GM12891 (cell line): ENCODE measurements at regions not wholly inside any gene's neighbourhood (a gene's known extent, or its start where the extent isn't known, plus 50 kb on each side); places are given as distances from the start of the nearest gene placed in this dataset.

Source experiments
- DNase-seq: peaks from one replicate; pipeline ENCODE4 v3.0.0; 2011; ENCODE audit warnings: low spot score; ENCODE audit not compliant: insufficient read length
- FAIRE-seq: peaks from 2 replicates; lab custom pipeline; 2011; peaks lifted over from hg19 to GRCh38; lab: Jason Lieb, UNC
- PAX5 ChIP-seq: IDR thresholded peaks from 2 replicates; pipeline ENCODE4 v1.6.1; 2011; ENCODE audit warnings: low read length, moderate library complexity, mild to moderate bottlenecking; ENCODE audit not compliant: insufficient read depth, severe bottlenecking
- POLR2A ChIP-seq: IDR thresholded peaks from 2 replicates; pipeline ENCODE4 v1.6.1; 2011; ENCODE audit warnings: low read depth, low read length, control low read depth
- POLR2AphosphoS5 ChIP-seq: IDR thresholded peaks from 2 replicates; pipeline ENCODE4 v1.6.1; 2011; ENCODE audit warnings: low read depth, low read length, control low read depth
- POU2F2 ChIP-seq: IDR thresholded peaks from 2 replicates; pipeline ENCODE4 v1.6.1; 2011; ENCODE audit warnings: low read depth, mild to moderate bottlenecking, control low read depth, low read length, moderate library complexity
- SPI1 ChIP-seq: IDR thresholded peaks from 2 replicates; pipeline ENCODE4 v1.6.1; 2011; ENCODE audit warnings: low read depth, low read length, control low read depth
- TAF1 ChIP-seq: IDR thresholded peaks from 2 replicates; pipeline ENCODE4 v1.6.1; 2011; ENCODE audit warnings: low read depth, low read length, control low read depth

DNA sequence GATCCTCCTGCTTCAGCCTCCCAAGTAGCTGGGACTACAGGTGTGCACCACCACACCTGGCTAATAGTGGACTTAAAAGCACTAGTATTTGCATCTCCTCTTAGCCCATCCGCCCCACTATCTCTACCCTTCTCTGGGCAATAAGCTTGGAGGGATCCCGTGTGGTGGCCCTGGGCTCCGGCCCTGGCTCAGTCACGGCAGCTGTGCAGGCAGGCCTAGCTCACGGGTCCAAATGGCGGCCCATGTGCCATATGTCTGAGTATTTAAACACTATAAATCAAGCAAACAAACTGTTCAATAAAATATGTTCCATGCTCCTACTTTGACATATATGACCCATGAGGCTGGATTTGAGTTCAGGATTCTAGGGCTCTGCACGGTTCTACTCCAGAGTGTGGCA, 118.4 kb downstream of the BANF2 start:
- FAIRE-seq = no peak

DNA sequence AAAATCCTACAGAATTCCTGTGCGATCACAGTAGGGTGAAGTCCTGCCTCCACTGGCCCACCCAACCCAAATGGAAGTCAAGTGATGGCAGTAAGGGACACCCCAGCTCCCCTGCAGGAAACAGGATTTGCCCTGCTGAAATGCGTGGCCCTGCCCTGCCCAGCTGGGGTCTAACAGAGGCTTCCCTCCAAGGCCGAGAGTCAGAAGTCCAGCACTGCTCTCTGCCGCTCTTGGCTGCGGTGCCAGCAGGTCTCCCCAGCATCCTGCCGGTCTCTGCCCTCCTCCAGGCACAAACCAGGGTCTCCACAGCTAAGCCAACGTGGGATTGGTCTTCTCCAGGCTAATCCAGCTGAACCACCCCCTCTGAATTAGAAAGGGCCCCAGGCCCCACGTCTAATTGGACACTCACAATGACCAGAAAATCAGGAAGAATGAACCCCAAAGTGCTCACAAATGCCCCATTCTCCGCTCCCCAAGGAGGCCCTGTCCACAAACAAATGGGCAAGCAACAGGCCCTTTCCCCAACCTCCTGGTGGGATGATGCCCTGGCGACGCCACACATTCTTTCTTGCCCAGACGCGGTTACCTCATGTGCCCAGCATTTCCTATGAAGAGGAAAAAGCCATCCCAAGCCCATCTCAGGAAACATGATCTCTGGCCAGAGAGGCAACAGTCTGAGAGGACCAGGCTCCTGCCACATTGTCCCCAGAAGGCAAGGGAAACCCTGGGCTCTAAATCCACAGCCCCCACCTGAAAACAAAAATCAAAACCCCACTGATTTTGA, 117.2 kb downstream of the BANF2 start:
- FAIRE-seq (no peak), DNase-seq (no peak)
- TF ChIP-seq SPI1 (no peak), POU2F2 (no peak), TAF1 (no peak), POLR2AphosphoS5 (no peak), PAX5 (no peak), POLR2A (no peak)

More for the DNA sequence above, 118.4 kb downstream of the BANF2 start:
- TF ChIP-seq POLR2AphosphoS5 (no peak), PAX5 (no peak), TAF1 (no peak), POU2F2 (no peak), SPI1 (no peak), POLR2A (no peak)
- no peak for DNase-seq

DNA sequence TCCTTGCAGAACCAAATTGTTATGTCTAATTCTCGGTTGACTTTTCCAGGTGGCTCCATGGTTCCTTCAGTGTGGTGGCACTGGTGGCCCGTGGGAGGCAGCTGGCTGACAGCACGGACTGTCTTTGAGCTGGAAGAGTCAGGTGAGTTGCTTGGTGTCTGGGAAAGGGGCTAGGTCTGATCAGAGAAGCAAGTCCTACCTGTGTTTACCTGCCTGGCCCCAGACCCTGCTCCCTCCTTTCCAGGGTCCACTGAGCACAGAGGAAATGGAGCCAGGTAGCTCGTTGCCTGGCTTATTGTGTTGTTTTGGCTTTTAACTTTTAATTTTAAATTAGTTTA, 111.8 kb downstream of the BANF2 start:
- TF ChIP-seq PAX5 (no peak), POLR2A (no peak), SPI1 (no peak), POU2F2 (no peak), POLR2AphosphoS5 (no peak), TAF1 (no peak)
- FAIRE-seq (no peak), DNase-seq (no peak)

DNA sequence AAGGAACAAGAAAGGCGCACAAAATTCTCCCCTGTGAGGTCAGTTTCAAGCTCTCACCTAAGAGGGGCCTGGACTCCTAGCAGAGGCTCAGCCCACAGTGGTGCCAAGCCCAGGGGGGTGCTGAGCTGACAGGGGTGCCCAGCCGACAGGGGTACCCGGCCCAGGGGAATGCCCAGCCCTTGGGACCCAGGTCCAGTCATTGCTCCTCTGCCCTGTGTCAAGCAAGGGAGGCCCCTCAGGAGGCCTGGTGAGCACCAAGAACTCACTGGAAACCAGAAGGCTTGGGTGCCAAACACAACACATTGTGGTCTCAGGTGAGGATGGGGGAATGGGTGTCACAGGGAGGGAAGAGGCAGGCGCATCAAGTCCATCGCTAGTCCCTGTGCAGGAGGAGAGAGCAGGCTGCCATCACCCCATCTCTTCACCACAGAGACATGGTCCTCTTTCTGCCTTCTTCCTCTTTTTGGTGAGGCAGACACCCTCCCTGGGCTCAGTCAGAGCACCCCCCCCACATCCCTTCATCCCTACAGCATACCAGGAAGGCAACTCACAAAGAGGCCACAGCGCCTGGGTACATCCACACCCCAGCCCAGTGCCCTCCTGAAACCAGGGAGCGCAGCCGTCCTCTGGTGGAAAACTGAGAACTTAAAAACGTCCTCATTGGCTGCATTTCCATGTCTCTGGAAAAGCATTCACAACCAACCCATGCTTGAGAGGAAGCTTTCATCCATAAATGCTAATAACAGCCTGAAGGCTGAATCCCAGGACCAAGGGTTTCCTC, 111.3 kb downstream of the BANF2 start:
- TF ChIP-seq SPI1 (peak; percentile 45; the same call in 1 of the 2 replicates), POU2F2 (no peak)
- no peak for DNase-seq
- FAIRE-seq = peak; percentile 9

DNA sequence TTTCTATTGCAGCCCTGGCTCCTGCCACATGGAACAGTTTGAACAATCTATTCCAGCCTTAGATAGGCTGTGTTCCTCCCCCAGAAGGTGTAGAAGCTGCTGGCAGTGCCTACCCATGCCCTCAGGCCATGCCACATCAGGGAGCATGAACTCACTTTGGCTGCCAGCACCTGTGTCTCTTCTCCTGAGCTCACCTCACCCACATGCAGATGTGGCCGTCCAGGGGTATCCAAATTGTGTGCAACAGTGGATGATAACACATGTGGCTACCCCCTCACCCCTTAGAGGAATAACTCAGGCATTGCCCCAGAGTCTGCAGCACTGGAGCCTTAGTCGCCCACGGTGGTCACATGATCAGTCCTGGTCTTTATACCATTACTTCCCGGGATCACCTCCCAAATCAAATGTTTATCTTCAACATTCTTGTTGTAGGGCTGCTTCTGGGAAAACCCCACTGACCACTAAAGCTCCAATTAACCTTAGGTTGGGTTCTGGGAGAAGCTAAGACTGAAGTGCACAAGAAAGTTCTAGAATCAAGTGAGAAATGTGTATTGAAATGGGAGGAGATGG, 110.4 kb downstream of the BANF2 start:
- no peak for FAIRE-seq

DNA sequence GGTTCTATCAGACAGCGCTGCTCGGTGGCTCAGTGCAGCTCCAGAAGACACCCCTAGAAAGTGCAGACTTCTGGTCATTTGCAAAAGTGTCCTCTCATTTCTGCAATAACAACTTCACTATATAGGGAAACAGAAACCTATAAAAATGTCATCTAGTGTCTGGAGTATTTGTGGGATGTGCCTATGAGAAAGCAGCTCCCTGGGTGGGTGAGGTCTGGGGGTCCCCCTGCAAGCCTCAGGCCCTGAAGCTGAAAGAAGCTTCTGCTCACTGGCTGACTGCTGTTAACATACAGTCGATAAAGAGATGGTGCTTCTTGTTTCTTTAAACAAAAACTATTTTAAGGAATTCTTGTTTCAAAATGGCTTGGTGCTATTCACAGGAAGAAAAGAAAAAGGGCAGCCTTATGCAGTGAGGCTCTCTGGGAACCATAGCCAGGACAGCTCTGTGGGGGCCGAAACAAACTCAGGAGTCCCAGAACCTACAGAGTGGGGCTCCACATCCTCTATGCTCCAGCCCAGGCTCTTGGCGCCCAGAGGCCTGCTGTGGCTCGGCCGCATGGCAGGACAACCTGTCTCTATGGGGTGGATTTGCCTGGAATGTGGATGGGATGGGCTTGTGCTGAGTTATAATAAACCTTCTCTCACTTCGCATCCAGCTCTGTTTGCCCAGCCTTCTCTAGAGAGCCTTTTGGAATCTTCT, 109.7 kb downstream of the BANF2 start:
- no peak for FAIRE-seq
- DNase-seq = no peak
- TF ChIP-seq POU2F2 = no peak
- no peak for TF ChIP-seq PAX5
- no peak for TF ChIP-seq POLR2AphosphoS5
- TF ChIP-seq POLR2A = no peak
- TF ChIP-seq SPI1 = no peak
- no peak for TF ChIP-seq TAF1

More for the DNA sequence above, 110.4 kb downstream of the BANF2 start:
- no peak for TF ChIP-seq SPI1
- TF ChIP-seq POU2F2 = no peak
- no peak for TF ChIP-seq POLR2AphosphoS5
- TF ChIP-seq TAF1 = no peak
- no peak for TF ChIP-seq POLR2A
- TF ChIP-seq PAX5 = no peak
- DNase-seq = no peak

DNA sequence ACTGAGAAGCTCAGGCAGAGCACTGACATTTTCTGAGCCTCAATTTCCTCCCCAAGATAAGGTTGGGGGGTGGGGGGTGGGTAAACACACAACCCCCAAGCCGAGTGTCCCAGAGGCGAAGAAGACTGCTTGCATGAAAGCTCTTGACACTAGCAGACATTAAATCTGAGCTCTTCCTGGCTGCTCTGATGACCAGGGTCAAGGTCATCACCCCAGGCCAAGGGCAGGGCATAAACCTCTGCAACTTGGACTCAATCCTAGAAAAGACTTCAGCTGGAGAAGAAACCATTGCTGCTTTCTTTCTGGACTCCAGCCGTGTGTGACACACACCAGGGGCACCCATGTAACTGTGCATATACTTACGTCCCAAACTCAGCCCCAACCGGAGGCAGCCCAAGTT, 109.0 kb downstream of the BANF2 start:
- FAIRE-seq = peak; percentile 33
- TF ChIP-seq POU2F2 = no peak
- TF ChIP-seq TAF1 = no peak
- TF ChIP-seq PAX5 = no peak
- no peak for TF ChIP-seq SPI1
- TF ChIP-seq POLR2A = no peak
- no peak for TF ChIP-seq POLR2AphosphoS5
- DNase-seq = no peak

DNA sequence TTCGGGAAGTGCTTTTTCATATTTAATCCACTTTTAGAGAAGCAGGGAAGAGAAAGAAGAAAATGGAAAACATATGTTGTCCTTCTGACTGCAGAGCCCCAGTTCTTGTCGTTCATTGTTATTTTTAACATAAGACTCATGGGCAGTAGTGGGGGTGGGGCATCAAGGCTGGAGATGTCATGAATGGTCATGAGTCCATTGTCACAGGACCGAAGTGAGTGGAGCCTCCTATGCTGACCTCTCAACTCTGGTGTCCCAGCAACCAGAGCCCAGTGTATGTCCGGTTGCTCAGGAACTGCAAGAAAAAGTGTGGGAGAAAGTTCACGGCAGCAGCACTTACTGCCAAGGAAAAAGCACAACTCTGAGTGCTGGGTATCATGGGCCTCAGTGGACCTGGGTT, 108.6 kb downstream of the BANF2 start:
- FAIRE-seq = no peak
- DNase-seq = no peak
- TF ChIP-seq PAX5 (no peak), POU2F2 (no peak), POLR2AphosphoS5 (no peak), TAF1 (no peak), POLR2A (no peak), SPI1 (no peak)

DNA sequence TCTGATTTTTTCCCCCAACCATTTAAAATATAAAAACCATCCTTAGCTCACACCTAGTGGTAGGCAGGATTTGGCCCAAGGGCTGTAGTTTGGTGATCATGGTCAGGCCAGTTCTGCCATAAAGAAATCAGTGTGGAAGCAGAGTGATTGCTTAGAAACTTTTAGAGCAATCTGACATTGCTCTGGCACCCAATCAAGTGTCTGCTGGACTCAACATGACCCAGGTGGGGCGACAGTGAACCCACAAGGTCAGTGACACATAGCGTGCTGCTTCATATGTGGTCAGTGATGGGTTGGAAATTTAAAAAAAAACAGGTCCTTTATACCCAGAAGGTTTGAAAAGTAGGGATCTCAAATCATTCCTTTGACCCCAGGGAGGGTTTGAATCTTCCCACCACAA, 107.9 kb downstream of the BANF2 start:
- DNase-seq = no peak
- no peak for FAIRE-seq
- TF ChIP-seq POLR2A (no peak), PAX5 (no peak), SPI1 (no peak), POU2F2 (no peak), POLR2AphosphoS5 (no peak), TAF1 (no peak)
